Keratinocyte (primary cell): ENCODE measurements at regions not wholly inside any gene's neighbourhood (a gene's known extent, or its start where the extent isn't known, plus 50 kb on each side); places are given as distances from the start of the nearest gene placed in this dataset.

Source experiments
- CTCF ChIP-seq, 3 experiments: IDR thresholded peaks in 1 of 3; conservative IDR thresholded peaks in 1 of 3; optimal IDR thresholded peaks in 1 of 3; 2 replicates in 2 of 3; 3 replicates in 1 of 3; pipeline versions ENCODE3 to v1.5.1; 2011; ENCODE audit warnings: low read length in 3 of 3, mild to moderate bottlenecking in 3 of 3, moderate library complexity in 2 of 3, control low read depth in 1 of 3, inconsistent platforms in 1 of 3; ENCODE audit not compliant: insufficient read depth in 2 of 3; ENCODE audit errors: extremely low read depth in 1 of 3
- EZH2 ChIP-seq: IDR thresholded peaks from one replicate; pipeline ENCODE4 v1.6.1; 2012; ENCODE audit warnings: inconsistent platforms, mild to moderate bottlenecking, low read length, moderate library complexity

GRCh38 chr19:30281906-30282305 lies 90.3 kb upstream of the ZNF536 start:
- TF ChIP-seq CTCF (optimal IDR thresholded peaks at IDR 0.05 in 1 of 3, IDR thresholded peaks at IDR 0.05 in 1 of 3, conservative IDR thresholded peaks at IDR 0.05 in 1 of 3; ENCODE audit: extremely low read depth in 1 of 3, insufficient read depth in 2 of 3, low read length in 3 of 3): no peak
- TF ChIP-seq EZH2: no peak
